Iris pigment epithelial cell (primary cell): ENCODE measurements at regions not wholly inside any gene's neighbourhood (a gene's known extent, or its start where the extent isn't known, plus 50 kb on each side); places are given as distances from the start of the nearest gene placed in this dataset.
A peak's percentile ranks its signal among the peaks of the same experiment; 100 is the strongest.

Experiments used
- DNase-seq: peaks from one replicate; pipeline ENCODE4 v3.0.0-alpha.2; 2011; ENCODE audit warnings: low read depth

DNA sequence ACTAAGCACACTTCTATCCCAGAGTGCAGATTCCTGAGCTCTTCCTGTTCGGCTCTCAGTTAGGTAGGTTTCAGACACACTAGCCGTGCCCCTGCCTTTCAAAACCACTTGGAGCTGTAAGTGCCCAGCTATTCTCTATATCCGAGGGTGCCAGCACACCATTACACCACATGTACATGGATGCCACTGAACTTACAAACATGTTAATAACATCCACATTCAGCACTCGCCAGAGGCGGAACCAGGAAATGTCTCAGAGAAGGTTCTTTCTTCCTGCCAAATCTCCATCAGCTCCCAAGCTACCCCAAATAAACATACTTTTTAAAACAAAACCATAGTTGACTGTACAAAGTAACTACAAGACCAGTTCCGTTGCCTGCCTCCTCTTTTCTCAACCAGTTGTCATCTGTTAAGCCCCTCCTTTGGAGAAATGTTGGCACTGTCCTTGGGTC, 78.4 kb upstream of the CTTNBP2NL start:
- no peak for DNase-seq

DNA sequence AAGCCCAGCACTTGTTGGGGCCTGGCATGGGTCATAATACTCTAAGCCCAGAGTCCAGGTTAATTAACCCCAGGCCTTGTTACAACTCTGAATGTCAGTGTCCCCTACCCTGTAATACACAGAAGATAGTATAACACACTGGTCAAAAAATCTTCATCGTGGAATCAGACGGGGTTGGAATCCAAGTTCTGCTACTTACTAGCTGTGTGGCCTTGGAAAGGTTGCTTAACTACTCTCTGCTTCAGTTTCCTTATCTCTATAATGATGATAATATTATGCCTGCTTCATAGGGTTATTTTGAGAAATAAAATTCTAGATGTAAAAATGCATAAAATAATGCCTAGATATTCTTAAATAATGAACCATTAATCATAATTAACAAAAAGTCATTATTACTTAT, 77.8 kb upstream of the CTTNBP2NL start:
- DNase-seq: no peak

DNA sequence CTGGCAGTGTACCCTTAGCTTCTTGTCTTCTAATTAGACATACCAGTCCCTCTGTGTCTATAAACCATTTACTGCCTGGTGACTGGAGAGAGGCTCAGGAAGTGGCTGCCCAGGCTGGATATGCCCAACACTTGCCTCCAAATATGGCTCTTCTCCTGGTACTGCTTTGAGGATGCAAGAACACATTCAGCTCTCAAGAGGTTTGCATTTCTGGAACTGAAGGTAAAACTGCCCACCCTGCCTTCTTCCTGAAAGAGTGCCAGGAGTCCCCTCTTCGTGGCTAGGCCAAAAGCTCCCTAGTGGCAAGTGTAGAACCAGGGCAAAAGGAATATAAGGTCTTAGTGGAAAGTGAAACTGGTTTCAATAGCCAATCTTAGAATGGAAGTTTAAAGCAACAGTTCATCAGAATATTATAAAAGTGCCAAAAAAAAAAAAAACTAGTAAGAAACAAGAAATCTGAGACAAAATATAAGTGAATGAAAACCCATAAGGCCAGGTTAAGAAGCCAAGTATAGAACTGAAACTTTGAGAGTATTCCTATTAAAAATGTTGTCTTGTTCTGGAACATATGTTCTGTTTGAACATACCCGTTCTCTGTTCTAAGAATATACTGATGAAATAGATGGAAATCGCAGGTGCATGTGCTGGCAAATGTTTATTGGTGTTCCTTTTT, 77.2 kb upstream of the CTTNBP2NL start:
- no peak for DNase-seq

DNA sequence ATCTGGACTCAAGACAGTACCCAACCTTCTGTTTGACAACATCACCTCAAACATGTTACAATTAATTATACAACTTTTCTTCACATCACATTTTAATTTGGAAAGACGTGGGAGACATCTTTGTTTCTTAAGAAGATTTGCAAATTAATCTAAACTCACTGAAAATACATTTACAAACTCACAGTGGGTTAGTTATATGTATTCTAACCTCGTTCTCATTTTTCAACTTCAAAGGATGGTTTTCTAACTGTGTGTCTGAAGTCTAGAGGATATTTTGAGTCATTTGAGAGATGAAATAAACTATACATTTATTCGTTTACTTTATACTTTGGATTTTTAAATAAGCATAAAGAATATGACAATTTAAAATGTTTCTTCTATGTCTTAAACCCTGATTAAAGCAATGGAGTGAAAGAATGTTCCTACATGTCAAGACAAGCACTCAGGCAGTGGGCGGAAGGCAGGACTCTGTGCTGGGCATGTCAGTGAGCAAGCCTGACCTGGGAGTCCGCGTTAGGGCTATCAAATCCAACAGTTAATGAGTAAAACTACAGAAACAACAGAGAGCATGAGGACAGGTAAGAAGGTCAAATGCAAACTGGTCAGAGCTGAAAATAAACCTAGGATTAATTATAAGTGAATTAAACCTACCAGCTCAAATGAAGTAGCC, 76.5 kb upstream of the CTTNBP2NL start:
- no peak for DNase-seq

DNA sequence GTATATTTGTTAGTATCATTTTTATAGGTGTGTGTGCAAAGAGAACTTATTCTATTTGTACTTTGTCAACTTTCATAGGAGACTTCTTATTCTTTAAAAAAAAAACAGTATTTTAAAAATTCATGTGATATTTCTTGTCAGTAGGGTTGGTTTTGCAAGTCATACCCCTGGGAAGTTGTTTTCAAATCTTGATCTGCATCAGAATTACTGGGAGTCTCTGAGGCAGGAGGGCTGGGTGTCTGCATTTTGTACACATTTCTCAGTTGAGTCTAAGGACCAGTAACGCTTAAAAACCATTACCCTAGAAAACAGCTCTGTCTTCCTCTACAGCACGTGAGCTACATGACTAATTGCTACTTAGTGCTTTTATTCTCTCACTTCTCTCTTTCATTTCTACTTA, 76.0 kb upstream of the CTTNBP2NL start:
- DNase-seq: no peak

DNA sequence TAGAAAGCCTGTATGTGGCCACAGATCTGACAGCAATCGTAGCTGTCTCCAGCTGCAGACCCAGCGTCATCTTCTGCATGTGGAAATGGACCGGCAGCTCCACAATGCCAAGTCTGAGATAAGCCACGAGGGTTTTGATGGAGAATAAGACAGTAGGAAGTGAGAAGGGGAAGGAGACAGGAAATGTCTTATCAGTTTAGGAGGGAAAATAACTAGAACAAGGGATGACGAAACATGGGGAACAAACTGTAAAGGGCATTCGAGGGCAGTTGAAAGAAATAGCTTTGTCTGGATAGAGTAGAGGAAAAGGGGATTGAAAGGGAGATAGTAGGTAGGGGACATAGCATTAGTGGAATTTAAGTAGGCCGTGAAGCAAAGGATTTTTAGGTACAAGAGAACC, 74.0 kb upstream of the CTTNBP2NL start:
- no peak for DNase-seq

DNA sequence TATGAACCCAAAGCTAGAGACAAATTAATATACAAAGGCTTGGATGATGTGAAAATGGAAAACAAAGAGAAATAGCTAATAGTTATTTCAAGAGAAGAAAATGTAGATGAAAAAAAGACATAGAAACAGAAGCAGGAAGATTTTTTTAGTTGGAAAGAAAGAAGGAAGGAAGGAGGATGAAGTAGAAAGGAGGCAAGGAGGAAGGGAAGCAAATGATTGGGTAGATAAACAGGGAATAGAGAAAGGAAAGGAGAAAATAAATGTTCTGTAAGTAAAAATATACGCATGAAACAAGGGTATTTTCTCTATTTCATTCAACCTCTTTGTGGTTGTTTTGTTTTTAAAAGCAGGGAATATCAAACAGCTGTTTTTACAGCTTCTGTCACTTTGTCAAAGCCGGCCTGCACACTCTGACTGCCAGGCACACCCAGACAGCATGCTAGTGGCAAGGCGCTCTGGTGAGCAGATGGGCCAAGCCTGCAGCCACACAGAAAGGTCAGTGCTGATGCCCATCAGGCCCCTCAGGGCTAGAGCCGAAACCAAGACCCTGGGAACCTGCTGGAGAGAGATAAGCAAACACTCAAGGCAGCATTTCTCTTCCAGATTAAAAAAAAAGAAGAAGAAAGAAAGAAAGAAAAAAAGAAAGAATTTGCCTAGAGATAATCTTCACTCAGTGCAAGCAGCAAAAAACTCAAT, 72.9 kb upstream of the CTTNBP2NL start:
- no peak for DNase-seq

DNA sequence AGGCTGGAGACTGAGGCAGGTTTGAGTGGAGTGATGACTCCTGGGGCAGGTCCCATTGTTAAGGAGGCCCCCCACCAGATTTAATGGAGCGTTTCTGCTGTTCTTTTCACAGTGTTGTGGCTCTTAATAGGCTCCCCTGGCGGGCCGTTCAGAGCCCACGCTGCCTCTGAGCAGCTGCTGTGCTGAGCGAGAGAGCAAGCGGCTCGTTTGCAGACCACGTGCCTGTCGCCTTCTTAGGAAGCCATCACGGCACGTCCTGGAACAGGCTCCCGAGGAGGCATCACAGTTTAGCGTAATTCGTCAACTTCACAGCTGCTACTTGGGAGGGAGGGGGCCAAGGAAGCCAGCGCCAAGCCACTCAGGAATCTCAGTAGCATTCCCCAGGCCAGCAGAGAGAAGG, 70.5 kb upstream of the CTTNBP2NL start:
- no peak for DNase-seq

DNA sequence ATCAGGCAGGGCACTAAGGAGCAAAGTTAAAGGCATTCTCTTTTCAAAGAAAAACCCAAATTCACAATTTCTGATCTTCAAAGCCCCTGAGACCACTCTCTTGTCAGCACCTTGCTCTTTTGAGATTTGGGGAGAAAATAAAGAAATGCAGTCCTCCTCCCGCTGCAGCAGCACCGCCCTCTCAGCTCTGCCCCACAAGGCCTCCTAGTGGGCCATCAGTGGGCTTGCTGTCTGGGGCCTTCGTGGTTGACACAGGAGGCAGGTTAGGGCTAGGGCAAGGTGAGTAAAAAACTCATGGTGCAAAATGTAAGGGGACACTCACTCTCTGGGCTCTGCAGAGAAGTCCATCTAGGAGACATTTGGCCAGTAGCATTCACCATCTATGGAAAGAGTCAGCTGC, 67.4 kb upstream of the CTTNBP2NL start:
- DNase-seq: no peak

DNA sequence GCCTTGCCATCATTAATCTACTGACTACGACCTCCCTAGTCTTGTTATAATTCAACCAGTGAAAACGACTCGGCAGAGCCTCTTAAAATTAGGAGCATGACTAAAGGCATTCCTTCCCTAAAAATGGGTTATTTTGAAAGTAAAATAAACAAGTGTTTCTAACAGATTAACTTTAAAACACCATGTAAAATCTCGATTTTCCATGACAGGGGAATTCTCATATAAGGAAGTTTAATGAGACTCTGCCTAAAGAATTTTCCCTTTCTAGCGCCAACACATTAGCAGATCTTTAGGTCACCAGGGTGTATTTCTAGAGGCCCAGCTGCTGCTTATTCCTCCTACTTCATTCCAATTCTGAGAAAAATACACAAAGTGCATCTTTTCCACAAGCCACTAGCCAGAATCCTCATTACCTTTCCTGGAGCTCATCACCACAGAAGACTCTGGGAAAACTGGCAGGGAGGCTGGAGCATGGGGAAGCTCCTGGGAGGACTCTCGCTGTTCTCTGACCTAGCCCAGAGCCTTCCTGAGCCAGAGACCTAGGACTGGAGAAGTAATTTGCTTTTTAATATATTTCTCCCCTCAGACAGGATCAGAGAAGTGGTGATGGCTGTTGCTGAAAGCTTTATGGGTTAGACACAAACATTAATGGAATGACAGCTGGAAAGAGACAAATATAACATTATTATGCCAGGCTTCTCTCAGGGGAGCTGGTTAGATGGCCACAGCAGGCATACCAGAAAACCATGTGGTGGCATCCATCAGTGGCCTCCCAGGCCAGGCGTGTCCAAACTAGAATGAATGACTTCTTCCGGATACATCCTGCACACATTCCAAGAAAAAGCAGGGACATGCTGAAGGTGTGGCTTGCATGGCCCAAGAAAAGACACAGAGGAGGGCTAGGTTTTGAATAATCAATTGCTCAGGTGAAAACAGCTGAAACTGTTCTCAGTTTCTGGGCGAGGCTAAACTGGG, 63.6 kb upstream of the CTTNBP2NL start:
- no peak for DNase-seq

DNA sequence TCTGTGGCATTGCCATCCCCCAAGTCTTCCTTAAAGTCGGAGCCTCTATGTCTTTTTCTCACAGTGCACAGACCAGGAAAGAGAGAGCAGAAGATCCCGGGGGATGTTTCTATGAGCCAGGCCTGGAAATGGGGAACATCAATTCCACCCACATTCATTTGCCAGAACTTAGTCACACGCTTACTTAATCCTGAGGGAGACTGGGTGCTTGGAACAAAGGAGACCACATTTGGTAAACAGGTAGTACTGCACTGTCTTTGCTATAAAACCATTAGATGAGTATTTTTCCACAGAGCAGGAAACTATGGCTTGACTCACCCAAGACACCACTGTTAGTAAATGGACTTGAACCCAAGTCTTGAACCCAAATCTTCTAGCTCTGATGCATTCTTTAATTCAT, 60.7 kb upstream of the CTTNBP2NL start:
- no peak for DNase-seq

DNA sequence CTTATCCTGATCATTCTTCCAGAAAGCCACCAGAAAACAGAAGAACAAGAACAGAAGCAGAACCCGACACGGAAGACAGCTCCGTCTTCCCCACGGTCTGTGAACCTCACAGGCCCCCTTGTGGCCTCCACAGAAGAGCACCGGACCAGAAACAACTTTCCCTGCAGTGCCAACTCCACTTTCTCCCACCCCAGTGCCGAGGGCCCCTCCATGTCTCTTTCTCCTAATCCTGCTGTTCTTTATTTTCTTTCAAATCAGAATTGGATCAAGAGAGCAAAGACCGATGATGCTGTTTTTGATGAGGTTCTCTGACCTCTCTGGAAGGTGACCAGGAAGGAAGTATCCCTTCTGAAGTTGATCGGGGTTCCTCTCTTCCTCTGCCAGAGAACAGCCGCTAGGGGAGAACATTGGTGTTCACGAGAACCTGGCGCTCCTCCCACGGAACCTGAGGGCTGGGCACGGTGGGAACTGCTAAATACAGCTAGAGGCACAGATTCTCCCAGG, 58.9 kb upstream of the CTTNBP2NL start:
- DNase-seq: peak; percentile 45

DNA sequence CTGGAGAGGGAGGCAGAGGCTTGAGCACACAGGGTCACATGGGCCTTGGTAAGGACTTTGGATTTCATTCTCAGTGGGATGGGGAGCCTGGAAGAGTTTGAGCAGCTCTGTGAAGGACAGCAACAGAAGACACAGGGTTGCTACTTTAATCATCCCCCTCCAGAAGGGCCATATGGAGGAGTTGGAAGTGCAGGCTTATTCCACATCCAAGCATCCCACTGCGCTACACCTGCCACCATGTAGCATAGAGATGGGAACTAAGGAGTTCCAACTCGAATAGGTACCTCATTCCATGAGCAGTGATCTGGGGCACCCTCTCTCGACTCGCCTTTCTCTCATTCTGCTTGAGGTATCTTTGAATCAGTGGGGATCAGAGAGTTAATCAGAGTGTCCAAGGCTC, 54.0 kb upstream of the CTTNBP2NL start:
- DNase-seq: no peak

DNA sequence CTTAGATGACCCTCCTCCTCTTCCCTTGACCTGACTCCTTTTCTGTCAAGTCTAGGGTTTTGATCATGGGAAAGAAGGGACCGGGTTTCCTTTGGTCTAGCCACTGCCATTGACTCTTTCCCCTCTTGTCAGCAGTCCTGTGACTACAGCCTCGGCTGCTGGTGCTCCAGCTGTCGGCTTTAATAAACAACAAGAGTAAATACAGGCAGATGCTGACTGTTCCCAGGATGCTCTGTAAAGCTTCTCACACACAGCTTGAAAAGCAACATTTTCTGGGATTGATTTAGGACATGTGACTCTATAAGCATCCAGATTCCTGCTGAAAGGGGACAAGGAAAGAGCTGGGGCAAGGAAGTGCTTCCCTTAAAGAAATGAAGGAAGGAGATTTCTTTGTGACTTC, 53.5 kb upstream of the CTTNBP2NL start:
- DNase-seq: no peak

DNA sequence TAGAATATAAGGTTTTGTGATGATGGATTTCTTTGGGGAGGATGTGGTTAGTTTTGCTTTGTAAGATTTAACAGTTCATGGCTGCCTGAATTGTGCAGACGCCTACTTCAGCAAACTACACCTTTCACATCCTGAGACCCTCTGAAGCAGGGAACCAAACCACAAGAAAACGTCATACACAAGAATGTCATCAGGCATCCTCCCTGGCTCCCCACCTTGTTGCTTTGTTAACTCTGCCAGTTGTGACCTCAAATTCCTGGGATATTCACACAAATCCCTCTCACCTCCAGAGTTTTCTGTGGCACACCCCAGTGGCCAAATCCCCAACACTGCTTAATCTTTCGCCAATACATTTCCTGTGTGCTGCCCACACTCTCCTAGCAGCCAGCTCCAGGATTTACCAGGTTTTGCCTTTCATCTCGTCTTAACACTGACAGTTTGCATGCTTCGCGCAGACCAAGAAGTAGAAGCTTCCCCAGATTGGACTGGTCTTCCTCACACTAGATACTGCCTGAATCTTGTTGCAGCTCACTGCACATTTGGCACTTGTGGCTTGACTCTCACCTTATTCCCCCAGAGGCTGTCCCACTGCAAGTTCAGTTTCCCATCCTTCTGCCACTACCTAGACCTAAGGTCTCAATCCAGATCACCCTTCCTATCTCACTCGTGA, 51.1 kb upstream of the CTTNBP2NL start:
- DNase-seq: no peak
